GM19351 (cell line): ENCODE measurements at regions not wholly inside any gene's neighbourhood (a gene's known extent, or its start where the extent isn't known, plus 50 kb on each side); places are given as distances from the start of the nearest gene placed in this dataset.
A peak's percentile ranks its signal among the peaks of the same experiment; 100 is the strongest.

ENCODE experiments used
- ATAC-seq: cut with Tn5 transposase; IDR thresholded peaks from one replicate; pipeline ENCODE4 v1.9.1; 2021; ENCODE audit warnings: mild to moderate bottlenecking, moderate library complexity; ENCODE audit not compliant: unreplicated experiment

- ATAC-seq, result no peak
Observed at GRCh38 chr4:12884846-12885796, 599.0 kb downstream of the RAB28 start.

- ATAC-seq, result no peak
Observed at GRCh38 chr4:12881945-12882584, 602.1 kb downstream of the RAB28 start.

- ATAC-seq, result no peak
Observed at GRCh38 chr4:12880844-12881243, 603.3 kb downstream of the RAB28 start.

- ATAC-seq, result no peak
Observed at GRCh38 chr4:12879496-12879895, 604.6 kb downstream of the RAB28 start.

- no peak for ATAC-seq
Observed at GRCh38 chr4:12875640-12876243, 608.4 kb downstream of the RAB28 start.

GRCh38 chr4:12873351-12873750 lies 610.8 kb downstream of the RAB28 start:
- ATAC-seq, result no peak

GRCh38 chr4:12861422-12861821 lies 622.7 kb downstream of the RAB28 start:
- no peak for ATAC-seq

- peak; percentile 63 for ATAC-seq
Observed at GRCh38 chr4:12852338-12853307, 631.5 kb downstream of the RAB28 start.

GRCh38 chr4:12846368-12846767 lies 637.8 kb downstream of the RAB28 start:
- no peak for ATAC-seq

- no peak for ATAC-seq
Observed at GRCh38 chr4:12844141-12844540, 640.0 kb downstream of the RAB28 start.

- no peak for ATAC-seq
Observed at GRCh38 chr4:12827966-12828365, 656.2 kb downstream of the RAB28 start.

- ATAC-seq, result no peak
Observed at GRCh38 chr4:12791536-12791935, 692.6 kb downstream of the RAB28 start.

GRCh38 chr4:12787261-12787660 lies 696.9 kb downstream of the RAB28 start:
- no peak for ATAC-seq

GRCh38 chr4:12778706-12779105 lies 705.4 kb downstream of the RAB28 start:
- no peak for ATAC-seq

- ATAC-seq, result no peak
Observed at GRCh38 chr4:12778191-12778590, 705.9 kb downstream of the RAB28 start.

- no peak for ATAC-seq
Observed at GRCh38 chr4:12770351-12770750, 713.8 kb downstream of the RAB28 start.

- no peak for ATAC-seq
Observed at GRCh38 chr4:12761694-12762093, 722.4 kb downstream of the RAB28 start.

- ATAC-seq, result no peak
Observed at GRCh38 chr4:12747154-12747553, 737.0 kb downstream of the RAB28 start.

GRCh38 chr4:12746221-12746620 lies 737.9 kb downstream of the RAB28 start:
- no peak for ATAC-seq

- peak; percentile 79 for ATAC-seq
Observed at GRCh38 chr4:12734586-12734985, 749.6 kb downstream of the RAB28 start.

- no peak for ATAC-seq
Observed at GRCh38 chr4:12729384-12729783, 754.8 kb downstream of the RAB28 start.
